Esophagus muscularis mucosa (tissue), 3 donors: ENCODE measurements at regions not wholly inside any gene's neighbourhood (a gene's known extent, or its start where the extent isn't known, plus 50 kb on each side); places are given as distances from the start of the nearest gene placed in this dataset.

ENCODE experiments used
- POLR2A ChIP-seq: fragments of 450-650 bp; IDR thresholded peaks from one replicate; pipeline ENCODE4 v1.6.1; 2017; ENCODE audit warnings: antibody characterized with exemption, moderate library complexity, mild to moderate bottlenecking, low read depth
- POLR2AphosphoS5 ChIP-seq, 2 donors: sonication (generic); formaldehyde crosslinking; IDR thresholded peaks; one replicate each; pipeline ENCODE4 v1.6.1; 2017; ENCODE audit warnings: antibody characterized with exemption in 2 of 2
- TF ChIP-seq, protein P1 (sequence below), 3 experiments: fragments of 200-600 bp in 2 of 3; fragments of 450-650 bp in 1 of 3; sonication (generic) in 2 of 3; IDR thresholded peaks; one replicate each; pipeline ENCODE4 v1.5.1; 2017 to 2019; ENCODE audit warnings: antibody characterized with exemption in 3 of 3, mild to moderate bottlenecking in 2 of 3, moderate library complexity in 1 of 3

DNA sequence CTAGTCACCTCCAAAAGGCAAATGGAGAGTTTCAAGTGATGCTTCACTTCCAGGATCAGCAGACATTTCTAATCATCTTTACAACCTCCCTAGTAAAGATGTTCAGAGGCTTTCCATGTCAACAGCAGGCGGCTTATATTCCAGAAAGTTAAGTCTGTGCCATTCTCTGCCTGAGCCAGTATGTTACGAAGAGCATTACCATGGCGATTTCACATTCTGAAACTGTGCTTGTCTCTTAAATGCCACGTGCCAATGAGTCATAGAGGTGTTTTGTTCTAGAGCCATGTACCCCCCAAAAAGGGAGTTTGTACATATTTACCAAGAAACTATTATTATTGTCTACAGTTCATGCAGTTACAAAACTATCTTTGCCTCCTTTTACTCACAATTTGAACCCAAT, 319.5 kb downstream of the FOXA2 start:
- TF ChIP-seq POLR2AphosphoS5 (IDR thresholded peaks at IDR 0.05) (no peak), POLR2A (no peak)
- TF ChIP-seq, protein P1, sequence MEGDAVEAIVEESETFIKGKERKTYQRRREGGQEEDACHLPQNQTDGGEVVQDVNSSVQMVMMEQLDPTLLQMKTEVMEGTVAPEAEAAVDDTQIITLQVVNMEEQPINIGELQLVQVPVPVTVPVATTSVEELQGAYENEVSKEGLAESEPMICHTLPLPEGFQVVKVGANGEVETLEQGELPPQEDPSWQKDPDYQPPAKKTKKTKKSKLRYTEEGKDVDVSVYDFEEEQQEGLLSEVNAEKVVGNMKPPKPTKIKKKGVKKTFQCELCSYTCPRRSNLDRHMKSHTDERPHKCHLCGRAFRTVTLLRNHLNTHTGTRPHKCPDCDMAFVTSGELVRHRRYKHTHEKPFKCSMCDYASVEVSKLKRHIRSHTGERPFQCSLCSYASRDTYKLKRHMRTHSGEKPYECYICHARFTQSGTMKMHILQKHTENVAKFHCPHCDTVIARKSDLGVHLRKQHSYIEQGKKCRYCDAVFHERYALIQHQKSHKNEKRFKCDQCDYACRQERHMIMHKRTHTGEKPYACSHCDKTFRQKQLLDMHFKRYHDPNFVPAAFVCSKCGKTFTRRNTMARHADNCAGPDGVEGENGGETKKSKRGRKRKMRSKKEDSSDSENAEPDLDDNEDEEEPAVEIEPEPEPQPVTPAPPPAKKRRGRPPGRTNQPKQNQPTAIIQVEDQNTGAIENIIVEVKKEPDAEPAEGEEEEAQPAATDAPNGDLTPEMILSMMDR (IDR thresholded peaks at IDR 0.05), result no peak
